Endothelial cell of hepatic sinusoid (primary cell): ENCODE measurements at regions not wholly inside any gene's neighbourhood (a gene's known extent, or its start where the extent isn't known, plus 50 kb on each side); places are given as distances from the start of the nearest gene placed in this dataset.

Experiments used
- in situ Hi-C: cut with HindIII; loops from 2 replicates; pipeline ENCODE4 v1.10.0; 2017; ENCODE audit warnings: low sequenced_read_pairs

DNA sequence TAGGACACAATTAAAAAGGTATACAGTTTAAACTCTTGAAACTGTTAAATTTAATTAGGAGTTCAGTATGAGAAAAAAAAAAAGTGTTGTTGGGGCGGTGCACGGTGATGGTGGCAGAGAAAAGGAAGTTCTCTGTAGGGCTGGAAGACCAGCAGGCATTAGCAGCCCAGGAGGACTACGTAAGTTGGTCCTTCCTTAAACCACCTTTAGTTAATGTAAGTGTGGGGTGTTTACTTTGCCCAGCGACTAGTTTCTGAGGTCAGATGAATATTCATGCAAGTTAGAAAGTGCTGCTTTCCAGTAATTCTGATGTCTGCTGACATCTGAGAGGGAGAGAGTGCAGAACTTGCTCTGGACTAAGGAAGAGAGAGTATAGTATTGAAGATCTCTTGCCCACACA, 54.9 kb downstream of the NKX2-1 start:
- in situ Hi-C loops: no loop called here

DNA sequence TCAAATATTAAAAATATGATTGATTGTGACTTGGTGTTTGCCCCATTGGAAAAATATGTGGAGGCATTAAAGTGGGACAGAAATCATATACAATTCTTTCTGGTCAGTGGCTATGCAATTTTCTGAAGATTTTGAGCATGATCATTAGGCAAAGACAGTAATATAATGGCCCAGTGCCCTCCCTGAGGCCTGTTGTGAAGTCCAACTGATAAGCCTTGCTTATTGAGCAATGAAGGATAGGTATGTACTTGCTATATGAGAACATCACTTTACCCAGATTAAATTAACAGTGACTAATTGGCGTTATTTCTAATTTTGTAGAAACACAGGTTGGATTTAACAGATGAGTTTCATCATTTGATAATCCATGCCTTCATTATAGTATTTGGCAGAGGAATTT, 57.1 kb downstream of the NKX2-1 start:
- in situ Hi-C loops: no loop called here

DNA sequence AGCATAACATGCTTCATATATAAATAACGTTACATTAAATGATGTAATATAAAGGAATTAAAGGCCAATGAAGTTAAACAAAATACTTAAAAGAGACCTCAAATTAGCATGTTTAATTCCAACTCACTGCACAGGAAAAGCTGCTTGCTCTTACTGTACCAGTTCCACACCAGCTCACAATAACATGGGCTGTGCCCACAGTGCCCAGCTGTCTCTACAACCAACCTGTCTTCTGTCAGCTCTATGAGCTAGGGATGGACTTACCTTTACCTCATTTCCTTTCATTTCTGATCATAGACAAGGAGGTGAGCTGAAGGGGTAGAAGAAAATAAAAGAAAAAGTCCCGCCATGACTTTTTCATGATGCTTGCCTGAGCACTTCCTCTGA, 64.8 kb downstream of the NKX2-1 start:
- in situ Hi-C loops: no loop called here

DNA sequence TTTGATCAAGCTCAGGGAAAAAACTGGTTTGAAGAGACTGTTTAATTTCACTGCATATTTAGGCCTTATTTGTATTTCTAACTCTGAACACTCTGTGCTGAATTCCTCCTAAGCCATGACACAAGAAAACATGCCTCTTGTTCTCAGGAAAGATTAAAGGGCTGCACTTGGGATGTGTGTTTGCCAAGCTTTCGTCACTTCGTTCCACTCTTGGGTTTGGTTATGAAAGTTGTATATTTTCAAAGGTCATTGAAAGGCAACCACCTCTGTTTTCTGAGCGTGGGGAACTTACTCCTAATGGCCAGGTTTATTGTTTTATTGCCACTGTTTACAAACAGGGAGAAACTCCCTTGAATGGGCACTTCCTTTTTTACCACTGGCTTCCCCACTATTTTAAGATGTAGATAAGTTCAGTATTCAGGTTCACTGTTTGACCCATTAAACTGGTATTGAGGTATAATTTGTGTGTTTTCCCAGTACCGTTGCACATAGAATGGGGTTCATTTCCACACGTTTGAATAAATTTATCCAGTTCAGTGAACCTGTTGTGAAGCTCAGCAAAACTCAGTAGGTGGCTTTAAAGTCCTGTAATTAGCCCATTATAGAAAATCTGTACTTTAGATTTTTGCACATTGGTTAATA, 65.3 kb downstream of the NKX2-1 start:
- in situ Hi-C loops: no loop called here

DNA sequence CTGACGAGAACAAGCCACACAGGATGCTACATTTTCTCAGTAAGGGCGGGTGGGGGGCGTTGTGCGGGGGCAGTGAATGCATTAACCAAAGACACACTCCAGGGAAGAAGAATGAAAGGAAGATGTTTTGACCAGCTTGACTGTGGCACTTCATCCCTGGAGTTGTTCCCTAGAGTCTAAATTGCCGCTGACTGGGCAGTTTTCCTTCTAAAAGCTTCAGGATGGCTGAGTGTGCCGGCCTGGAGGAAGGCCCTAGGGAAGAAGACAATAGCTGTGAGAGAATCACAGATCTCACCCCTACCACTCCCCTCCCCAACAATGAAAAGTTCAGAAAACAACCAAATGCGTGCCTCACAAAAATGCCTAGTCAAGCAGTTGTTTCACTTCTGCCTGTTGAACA, 67.2 kb downstream of the NKX2-1 start:
- in situ Hi-C loops: no loop called here

DNA sequence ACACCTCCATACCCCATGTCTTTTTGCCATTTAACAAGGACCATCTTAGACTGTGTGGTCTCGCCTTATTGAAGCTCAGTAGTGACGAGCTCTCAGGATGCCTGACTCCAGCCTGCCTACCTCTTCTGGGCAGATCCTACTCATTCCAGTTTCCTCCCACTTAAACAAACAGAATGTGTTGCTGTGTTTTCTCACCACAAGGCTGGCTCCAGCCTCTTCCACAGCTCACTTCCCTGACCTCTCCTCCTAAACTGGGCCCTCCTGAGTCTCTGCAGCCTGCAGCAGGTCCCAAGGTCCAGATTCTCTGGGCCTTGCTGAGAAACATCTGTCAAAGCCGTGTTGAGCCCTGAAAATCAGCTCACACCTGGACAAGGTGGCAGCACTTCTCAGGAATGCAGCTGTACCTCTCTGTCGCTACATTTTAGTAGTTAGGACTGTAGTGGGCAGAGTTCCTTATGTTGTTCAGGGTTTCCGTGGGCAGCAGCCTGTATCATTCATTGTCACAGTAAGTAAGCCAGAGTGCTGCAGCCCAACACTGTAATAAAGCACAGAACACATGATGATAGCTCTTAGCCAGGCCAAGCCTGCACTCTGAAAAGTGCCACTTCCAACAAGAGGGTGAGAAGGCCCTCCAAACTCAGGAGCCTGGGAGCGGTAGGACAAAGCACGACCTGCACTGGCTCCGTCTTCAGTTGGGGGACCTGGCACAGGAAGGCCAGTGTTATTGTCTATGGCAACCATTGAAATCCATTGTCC, 68.5 kb downstream of the NKX2-1 start:
- in situ Hi-C loops: no loop called here

DNA sequence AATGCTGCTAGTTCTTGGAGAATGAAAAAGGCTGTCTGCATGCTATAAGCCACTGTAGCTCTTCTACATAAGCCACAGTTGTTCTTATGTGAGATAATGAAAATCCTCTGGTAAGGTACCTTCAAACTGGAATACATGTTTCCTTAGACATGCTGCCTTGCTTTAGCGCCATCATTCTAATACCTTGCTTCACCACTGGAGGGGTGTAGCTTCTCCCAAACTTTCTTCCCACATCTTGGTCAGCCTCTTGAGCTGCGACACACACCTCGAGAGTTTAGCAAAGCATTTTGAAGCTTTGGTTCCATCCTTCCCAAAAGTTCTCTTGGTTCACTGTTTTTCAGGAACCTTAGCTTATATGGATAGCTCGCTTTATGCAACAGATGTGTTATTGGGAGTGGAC, 69.5 kb downstream of the NKX2-1 start:
- in situ Hi-C loops: no loop called here

DNA sequence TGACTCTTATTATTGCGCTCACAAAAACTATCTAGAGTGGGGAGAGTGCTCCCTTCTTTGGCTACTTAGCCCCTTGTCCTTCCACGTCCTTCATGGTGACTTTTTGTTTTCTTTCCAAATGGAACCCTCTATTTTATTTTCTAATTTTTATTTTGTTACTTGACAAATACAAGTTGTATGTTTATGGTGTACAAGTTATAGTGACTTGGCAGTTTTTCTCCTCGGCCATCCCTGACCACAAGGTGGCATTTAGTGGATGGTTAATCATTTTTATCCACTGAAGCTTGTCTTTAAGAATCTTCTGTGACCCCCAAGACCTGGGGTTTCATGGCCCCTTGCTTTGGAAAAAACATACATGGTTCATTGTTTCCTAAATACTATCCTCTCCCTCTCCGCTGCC, 70.1 kb downstream of the NKX2-1 start:
- in situ Hi-C loops: no loop called here

DNA sequence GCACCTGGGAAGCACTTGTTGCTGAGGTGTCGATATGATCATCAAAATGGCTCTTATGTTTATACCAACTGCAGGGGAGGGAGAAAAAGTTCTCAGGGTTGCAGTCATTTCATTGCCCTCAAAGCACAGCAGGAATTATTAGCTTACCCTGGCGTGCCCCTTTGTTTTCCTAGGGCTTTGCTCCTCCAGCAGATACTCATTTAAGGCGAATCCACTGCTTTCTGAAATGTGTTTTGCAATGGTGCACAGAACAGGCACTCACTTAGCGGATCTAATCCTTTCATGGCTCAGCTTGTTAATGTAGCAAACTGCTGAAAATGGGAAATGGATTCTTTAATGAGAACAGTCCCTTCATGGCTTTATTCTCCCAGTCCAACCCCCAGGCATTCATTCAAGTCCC, 76.7 kb downstream of the NKX2-1 start:
- in situ Hi-C loops: no loop called here

DNA sequence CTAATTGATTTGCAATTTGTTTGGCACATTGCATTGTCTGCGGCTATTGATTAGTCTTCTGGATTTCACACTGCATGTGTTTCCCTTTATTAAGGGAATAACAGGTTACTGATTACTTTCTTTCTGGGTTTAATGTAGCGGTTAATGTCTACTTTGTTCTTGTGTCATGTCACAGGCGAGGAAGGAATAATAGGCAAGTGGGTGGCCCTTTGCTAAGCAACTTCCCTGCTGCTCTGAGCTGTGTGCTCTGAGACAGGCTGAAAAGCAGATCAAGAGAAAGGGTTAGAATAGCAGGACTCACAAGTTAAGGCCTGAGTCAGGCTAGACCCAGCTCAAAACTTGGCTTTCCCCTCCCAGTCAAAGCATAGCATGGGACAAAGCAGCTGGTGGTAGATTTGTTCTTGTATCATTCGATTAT, 77.2 kb downstream of the NKX2-1 start:
- in situ Hi-C loops: no loop called here

DNA sequence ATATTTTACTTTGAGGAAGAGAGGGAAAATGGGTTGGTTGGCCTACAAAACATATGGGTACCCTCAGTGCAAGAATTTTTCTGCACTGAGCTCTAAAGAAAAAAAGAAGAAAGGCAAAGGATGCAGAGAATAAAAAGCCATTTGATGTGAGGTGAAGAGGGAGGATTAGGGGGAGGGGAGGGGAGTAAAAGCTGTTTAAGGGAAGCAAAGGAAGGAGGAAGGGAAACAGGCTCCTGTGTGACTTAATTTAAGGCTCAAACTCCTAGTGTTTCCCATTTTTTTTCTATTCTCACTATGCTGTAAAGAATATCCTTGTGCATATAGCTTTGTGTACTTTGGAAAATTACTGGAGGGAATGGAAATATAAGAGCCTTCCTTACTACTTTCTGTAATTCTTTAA, 78.7 kb downstream of the NKX2-1 start:
- in situ Hi-C loops: no loop called here

DNA sequence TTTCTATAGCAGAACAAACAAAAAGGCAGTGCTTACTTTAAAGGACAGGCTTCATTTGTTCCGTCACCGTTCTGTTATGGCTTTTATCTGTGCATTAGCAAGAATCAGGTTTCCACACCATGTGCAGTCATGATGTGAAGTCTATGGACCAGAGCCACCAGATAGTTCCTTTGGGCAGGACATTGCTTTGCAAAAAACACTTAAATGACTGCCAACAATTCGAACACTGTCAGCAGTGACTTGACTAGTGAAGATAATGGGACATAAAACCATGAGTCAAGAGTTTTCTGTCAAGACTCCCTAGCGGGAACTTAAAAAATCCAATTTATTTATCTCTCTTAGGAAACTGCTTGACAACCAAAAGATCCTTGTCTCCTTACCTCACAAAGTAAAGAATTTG, 80.3 kb downstream of the NKX2-1 start:
- in situ Hi-C loops: no loop called here

DNA sequence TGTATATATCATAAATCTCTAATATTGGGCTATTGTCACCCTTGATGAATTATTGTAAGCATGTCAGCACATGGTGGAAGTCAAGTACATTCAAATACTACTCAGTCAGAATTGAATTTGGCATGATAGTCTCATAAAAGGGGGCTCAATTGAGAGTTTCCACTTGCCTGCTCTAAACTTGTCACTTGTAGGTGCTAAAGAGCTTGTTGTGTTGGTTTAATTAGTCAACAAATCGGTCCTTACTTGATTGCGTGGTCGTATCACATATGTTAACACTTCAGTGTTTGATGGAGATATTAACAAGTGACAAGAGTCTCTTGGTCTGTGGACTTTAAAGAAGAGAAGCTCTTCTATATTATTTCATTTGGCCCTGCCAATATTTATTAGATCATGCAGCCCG, 81.1 kb downstream of the NKX2-1 start:
- in situ Hi-C loops: no loop called here

DNA sequence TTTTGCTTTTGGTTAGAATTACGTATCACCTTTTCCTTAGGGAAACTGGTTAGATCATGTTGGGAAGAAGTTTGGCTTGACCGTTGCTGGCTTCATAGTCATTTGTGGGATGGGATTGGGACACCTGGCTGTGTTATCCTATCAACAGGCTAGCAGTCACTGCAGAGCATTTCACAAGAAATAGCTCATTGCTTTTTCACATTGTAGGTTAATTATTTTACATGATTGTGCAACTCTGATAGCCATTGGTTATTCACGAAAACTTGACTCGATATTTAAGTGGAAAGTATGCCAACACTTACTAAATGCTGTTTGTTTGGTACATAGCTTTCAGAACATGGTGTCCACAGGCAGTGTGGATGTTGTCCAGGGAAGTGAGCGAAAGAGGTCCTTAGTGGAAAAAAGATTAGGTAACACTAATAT, 89.4 kb downstream of the NKX2-1 start:
- in situ Hi-C loops: no loop called here

DNA sequence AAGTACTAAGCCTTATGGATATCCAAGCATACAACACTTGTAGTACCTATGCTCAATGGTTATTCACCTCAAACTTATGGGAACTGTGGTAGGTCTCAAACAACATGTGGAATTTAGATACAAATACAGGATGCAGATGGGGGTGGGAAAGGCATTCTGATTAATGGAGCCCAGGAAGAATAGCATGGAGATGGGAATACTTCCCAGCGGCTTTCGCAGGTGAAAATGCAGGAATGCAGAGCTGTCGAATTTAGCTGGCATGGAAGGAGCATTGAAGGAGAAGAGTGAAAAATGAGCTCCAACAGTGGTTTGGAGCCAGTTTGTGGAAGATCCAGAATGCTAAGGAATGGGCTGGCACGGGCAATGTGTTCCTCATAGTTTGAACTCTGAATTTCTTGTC, 89.9 kb downstream of the NKX2-1 start:
- in situ Hi-C loops: no loop called here

DNA sequence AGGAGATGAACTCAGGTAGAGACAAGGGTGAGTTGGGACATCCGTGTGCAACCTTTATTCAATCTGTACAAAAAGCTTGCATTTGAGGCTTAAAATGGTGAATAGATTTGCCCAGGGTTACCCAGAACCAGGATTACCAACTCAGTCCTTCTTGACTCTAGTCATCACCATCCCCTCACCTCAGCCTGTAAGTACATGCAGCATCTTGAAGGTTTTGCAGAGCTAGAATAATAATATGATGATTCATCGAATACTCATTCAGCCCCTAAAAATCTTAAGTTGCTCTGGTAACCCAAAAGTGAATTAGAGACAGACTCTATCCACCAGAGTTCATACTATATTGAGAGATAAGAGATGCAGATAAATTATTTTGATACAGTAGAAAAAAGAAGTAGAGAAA, 90.3 kb downstream of the NKX2-1 start:
- in situ Hi-C loops: no loop called here

DNA sequence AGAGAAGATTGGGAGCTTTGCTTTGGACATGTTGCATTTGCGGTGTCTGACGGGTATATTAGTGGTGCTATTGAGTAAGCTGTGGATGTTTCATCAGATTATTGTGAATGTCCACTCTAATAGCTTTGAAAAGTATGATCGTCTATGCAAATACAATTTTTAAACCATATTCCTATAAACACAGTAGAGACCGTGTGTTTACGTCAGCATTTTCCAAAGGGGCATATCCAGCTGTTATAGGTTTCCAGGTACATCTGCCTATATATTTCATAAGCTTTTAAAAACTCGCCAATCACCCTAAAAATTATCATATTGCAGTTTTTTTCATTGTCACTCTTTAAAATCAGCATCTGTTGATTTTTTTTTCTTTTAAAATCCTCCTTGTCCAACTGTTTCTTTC, 91.7 kb downstream of the NKX2-1 start:
- in situ Hi-C loops: no loop called here

DNA sequence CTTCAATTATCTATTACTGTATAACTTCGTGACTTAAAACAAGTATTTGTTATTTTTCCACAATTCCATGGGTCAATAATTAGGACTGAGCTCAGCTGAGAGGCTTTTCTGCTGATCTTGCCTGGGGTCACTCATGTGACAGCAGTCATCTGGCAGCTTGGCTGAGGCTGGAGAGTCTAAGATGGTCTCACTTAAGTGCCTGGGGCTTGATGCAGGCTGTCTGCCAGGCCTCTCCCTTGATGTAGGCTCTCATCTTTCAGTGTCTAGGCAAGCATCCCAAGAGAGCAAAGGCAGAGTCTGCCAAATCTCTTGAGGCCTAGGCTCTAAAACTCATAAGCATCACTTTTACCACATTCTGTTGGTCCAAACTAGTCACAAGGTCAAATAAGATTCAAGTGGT, 93.2 kb downstream of the NKX2-1 start:
- in situ Hi-C loops: no loop called here

DNA sequence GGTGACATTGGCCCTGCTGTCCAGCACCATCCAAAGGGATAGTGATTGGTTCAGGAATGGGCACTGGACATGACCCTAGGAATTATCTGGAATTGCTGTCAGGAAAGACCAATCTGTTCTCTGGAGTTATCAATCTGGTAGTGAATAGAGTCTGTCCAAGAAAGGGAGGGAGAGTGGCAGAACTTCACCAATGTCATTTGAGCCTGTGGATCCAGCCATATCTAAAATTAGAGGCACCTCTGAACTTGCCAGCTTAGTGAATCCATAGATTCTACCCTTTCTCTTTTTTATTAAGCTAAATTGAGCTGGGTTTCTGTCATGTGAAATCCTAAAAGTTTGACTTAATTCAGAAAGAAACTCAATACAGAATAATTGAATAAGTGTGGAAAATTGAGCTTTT, 93.9 kb downstream of the NKX2-1 start:
- in situ Hi-C loops: no loop called here

DNA sequence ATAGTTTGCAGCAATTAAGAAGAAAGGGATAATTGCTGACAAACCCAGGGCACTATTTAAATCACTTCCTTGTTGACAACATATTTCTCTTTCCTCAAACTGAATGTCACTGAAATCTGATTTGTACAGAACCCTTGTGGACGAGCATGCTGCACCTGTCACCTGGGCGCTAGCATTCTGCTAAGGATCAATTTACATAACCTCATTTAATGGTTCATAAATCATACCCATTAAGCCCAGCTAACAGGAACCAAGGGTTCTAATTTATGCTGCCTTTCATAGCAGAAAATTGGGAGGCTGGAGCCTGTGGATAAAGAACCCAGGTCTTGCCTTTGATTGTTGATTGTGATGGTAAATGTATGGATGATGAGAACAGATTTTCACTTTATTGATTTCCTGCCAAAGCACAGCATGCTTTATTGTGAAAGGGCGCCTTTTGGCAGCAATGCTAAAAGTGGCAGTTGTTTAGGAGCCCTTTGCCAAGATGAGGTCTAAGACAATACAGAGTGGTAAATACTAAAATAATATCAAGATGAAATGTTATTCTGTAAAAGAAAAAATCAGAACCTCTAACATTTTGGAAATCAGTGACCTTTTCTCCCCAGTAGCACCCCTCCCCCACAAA, 95.4 kb downstream of the NKX2-1 start:
- in situ Hi-C loops: no loop called here

DNA sequence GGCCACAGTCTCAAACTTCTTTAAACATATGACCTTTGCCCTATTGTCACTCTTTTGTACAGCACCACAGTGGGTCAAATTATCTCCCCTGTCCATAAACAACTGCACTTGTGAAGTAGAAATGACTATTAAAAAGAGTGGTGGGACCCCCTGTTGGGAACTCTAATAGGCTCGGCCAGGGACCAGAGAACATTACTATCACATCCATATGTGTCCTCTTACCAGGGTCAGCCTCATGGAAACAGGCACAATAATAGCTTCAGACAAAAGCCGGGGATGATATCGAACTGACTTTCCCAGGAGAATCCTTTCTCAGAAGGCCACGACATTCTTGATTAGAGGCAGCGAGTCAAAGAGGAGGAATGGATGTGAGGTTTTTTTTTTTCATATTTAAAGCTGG, 96.6 kb downstream of the NKX2-1 start:
- in situ Hi-C loops: no loop called here

DNA sequence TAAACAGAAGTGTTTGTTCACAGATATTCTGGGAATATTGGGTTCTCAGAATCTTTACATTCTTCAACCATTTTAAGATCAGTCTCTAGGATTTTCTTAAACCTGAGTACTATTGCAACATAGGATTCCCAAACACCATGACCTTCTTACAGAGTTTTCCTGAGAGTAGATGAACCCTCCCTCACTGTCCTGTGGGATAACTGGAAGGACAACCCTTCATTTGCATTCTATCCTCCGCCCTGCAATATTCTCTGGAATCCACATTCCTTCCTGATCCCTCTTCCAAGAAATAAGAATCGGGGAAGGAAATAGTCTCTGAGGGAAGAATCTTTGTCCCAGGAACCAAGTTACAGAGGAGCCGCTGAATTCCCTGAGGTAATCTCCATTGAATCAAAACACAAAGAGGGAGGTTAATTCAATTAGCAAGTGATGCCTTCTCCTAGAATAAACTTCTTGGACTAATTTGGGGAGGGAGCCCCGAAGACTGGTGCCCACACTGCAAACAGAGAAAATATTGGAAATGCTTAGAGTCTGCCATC, 99.8 kb upstream of the MBIP start:
- in situ Hi-C loops: no loop called here
